ENCODE measurements at regions not wholly inside any gene's neighbourhood (a gene's known extent, or its start where the extent isn't known, plus 50 kb on each side); places are given as distances from the start of the nearest gene placed in this dataset.

DNA sequence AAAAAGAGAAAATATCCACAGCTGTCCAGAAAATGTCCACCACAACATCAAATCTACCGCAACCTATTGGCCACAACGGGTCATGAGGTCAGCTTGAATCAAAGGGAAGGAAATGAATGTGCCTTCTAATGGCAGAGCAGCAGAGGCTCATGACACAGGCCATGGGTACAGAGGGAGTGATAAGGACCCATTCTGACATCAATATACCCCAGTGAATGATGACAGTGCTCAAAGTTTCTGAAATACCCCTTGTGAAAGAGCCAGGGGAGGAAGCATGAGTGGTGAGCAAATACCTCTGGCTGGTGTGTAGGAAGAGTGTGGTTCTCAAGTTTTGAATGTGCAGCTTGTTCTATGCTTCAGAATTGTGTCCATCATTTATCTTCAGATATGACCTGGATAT lies 348.2 kb downstream of the IRX1 start:
- TF ChIP-seq, protein P1, sequence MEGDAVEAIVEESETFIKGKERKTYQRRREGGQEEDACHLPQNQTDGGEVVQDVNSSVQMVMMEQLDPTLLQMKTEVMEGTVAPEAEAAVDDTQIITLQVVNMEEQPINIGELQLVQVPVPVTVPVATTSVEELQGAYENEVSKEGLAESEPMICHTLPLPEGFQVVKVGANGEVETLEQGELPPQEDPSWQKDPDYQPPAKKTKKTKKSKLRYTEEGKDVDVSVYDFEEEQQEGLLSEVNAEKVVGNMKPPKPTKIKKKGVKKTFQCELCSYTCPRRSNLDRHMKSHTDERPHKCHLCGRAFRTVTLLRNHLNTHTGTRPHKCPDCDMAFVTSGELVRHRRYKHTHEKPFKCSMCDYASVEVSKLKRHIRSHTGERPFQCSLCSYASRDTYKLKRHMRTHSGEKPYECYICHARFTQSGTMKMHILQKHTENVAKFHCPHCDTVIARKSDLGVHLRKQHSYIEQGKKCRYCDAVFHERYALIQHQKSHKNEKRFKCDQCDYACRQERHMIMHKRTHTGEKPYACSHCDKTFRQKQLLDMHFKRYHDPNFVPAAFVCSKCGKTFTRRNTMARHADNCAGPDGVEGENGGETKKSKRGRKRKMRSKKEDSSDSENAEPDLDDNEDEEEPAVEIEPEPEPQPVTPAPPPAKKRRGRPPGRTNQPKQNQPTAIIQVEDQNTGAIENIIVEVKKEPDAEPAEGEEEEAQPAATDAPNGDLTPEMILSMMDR (IDR thresholded peaks at IDR 0.05), result no peak
- no peak for TF ChIP-seq POLR2AphosphoS5 (IDR thresholded peaks at IDR 0.05)
- TF ChIP-seq POLR2A (IDR thresholded peaks at IDR 0.05; ENCODE audit: low read depth), result no peak
- TF ChIP-seq EP300 (IDR thresholded peaks at IDR 0.05), result no peak
